HepG2 (cell line): ENCODE measurements at regions not wholly inside any gene's neighbourhood (a gene's known extent, or its start where the extent isn't known, plus 50 kb on each side); places are given as distances from the start of the nearest gene placed in this dataset.

ENCODE experiments used
- ATAC-seq: fragments of 200-7000 bp; cut with Tn5 transposase; 3 replicates; pipeline ENCODE4 v1.9.1; 2020; ENCODE audit warnings: mild to moderate bottlenecking, moderate library complexity
- BruUV-seq: library from RNA; stranded (reverse); fragments of 400-500 nt; replicated peaks from 2 replicates; lab custom pipeline; 2021; lab: Mats Ljungman, UMichigan
- CTCF ChIA-PET: fragments of 300-600 bp; formaldehyde crosslinking; extraction: SDS; loops from one replicate; lab custom pipeline; 2021; ENCODE audit warnings: low total read pairs, inconsistent platforms, low intra/inter-chr PET ratio; lab: Yijun Ruan, JAX
- POLR2A ChIA-PET: fragments of 350-600 bp; sonication (Branson Sonifier 250); formaldehyde crosslinking; loops from one replicate; lab custom pipeline; 2020; ENCODE audit warnings: antibody characterized with exemption, inconsistent platforms; lab: Yijun Ruan, JAX
- DNase-seq: peaks from one replicate; pipeline ENCODE4 v3.0.0-alpha.2; 2015; ENCODE audit warnings: low spot score
- FAIRE-seq: peaks from 3 replicates; lab custom pipeline; 2011; peaks lifted over from hg19 to GRCh38; lab: Jason Lieb, UNC
- H2AFZ ChIP-seq: one replicate; pipeline ENCODE4 v1.6.1; 2011; ENCODE audit warnings: low read length, inconsistent platforms
- H3K27ac ChIP-seq: fragments of 300-600 bp; 3 replicates; pipeline ENCODE4 v1.8.0; 2011; ENCODE audit warnings: mixed run types, mild to moderate bottlenecking, mixed read lengths, low read length, inconsistent platforms; ENCODE audit not compliant: insufficient read depth; ENCODE audit errors: extremely low read length
- H3K27me3 ChIP-seq, 2 experiments: fragments of 200-600 bp in 1 of 2; 2 replicates in 1 of 2; 3 replicates in 1 of 2; pipeline versions ENCODE4 v1.6.0 to v1.8.0; 2011; ENCODE audit warnings: low read length in 2 of 2, mild to moderate bottlenecking in 2 of 2, moderate library complexity in 2 of 2, inconsistent platforms in 1 of 2; ENCODE audit not compliant: insufficient read depth in 2 of 2, control insufficient read depth in 1 of 2
- H3K36me3 ChIP-seq, 2 experiments: fragments of 200-600 bp in 1 of 2; replicated peaks in 1 of 2; 2 replicates in 1 of 2; 3 replicates in 1 of 2; pipeline versions ENCODE4 v1.5.1 to v1.8.0; 2011; ENCODE audit warnings: low read length in 2 of 2, inconsistent platforms in 1 of 2; ENCODE audit not compliant: insufficient read depth in 2 of 2, control insufficient read depth in 1 of 2
- H3K4me1 ChIP-seq: 2 replicates; pipeline ENCODE4 v1.5.1; 2012; ENCODE audit warnings: low read length, inconsistent platforms; ENCODE audit not compliant: insufficient read depth
- H3K4me2 ChIP-seq: 2 replicates; pipeline ENCODE4 v1.6.0; 2011; ENCODE audit warnings: low read depth, low read length, inconsistent platforms
- H3K4me3 ChIP-seq, 3 experiments: fragments of 200-600 bp in 1 of 3; sonication (generic), shearing (Covaris generic) in 1 of 3; replicated peaks in 1 of 3; 2 replicates each; pipeline ENCODE4 v1.5.1; 2011 to 2016; ENCODE audit warnings: low read length in 3 of 3, inconsistent platforms in 2 of 3, low read depth in 2 of 3, mild to moderate bottlenecking in 2 of 3, control low read depth in 1 of 3, mixed read lengths in 1 of 3; ENCODE audit not compliant: insufficient read depth in 1 of 3
- H3K79me2 ChIP-seq: one replicate; pipeline ENCODE4 v1.6.1; 2011; ENCODE audit warnings: low read length, inconsistent platforms; ENCODE audit not compliant: insufficient read depth
- H3K9ac ChIP-seq: 2 replicates; pipeline ENCODE4 v1.6.0; 2011; ENCODE audit warnings: mild to moderate bottlenecking, low read depth, low read length, inconsistent platforms; ENCODE audit not compliant: insufficient read depth
- H3K9me3 ChIP-seq: 2 replicates; pipeline ENCODE4 v1.5.1; 2012; ENCODE audit warnings: mild to moderate bottlenecking, low read length
- H4K20me1 ChIP-seq: 2 replicates; pipeline ENCODE4 v1.6.0; 2011; ENCODE audit warnings: inconsistent platforms, mild to moderate bottlenecking, low read length, moderate library complexity; ENCODE audit not compliant: insufficient read depth
- CHD2 ChIP-seq: IDR thresholded peaks from 2 replicates; pipeline ENCODE4 v1.6.1; 2011; ENCODE audit warnings: low read depth, low read length, improper control_type of control experiment
- DNMT3B ChIP-seq: conservative IDR thresholded peaks from 2 replicates; pipeline ENCODE4 v1.6.1; 2016; ENCODE audit warnings: missing biosample characterization, control low read depth
- ELF3 ChIP-seq: IDR thresholded peaks from 2 replicates; pipeline ENCODE4 v1.6.1; 2016; ENCODE audit warnings: missing genetic modification reagents, missing compliant biosample characterization
- MAFK ChIP-seq, 2 experiments: IDR thresholded peaks in 1 of 2; conservative IDR thresholded peaks in 1 of 2; 2 replicates each; pipeline ENCODE4 v1.6.1; 2011; ENCODE audit warnings: improper control_type of control experiment in 2 of 2, low read length in 2 of 2
- STAT5B ChIP-seq: sonication (generic); formaldehyde crosslinking; IDR thresholded peaks from 2 replicates; pipeline ENCODE4 v1.4.0; 2020; ENCODE audit warnings: missing genetic modification reagents
- ZEB1 ChIP-seq: IDR thresholded peaks from 2 replicates; pipeline ENCODE4 v1.6.1; 2012; ENCODE audit warnings: mild to moderate bottlenecking, low read depth, inconsistent platforms; ENCODE audit not compliant: insufficient replicate concordance
- ZNF883 ChIP-seq: sonication (generic); formaldehyde crosslinking; IDR thresholded peaks from 2 replicates; pipeline ENCODE4 v1.5.1; 2020; ENCODE audit warnings: mild to moderate bottlenecking, missing genetic modification reagents; ENCODE audit errors: not compliant biosample characterization
- WGBS: methylation state at CpG from one replicate; pipeline ENCODE4 v1.1.6; 2017; ENCODE audit warnings: low lambda C conversion rate; 5-methylcytosine and 5-hydroxymethylcytosine counted together
- in situ Hi-C: cut with HindIII; loops from 2 replicates; pipeline ENCODE4 v1.10.0; 2017; ENCODE audit warnings: low pct_unique_long_range_greater_than_20kb; ENCODE audit not compliant: extremely low pct_ligation_motif_present
- intact Hi-C: fragments of 100-400 bp; cut with micrococcal nuclease; formaldehyde crosslinking; loops from one replicate; pipeline ENCODE4 v1.10.0; 2022; ENCODE audit not compliant: unreplicated experiment
- TF ChIP-seq, protein P1 (sequence below): sonication (generic); formaldehyde crosslinking; IDR thresholded peaks from 2 replicates; pipeline ENCODE4 v1.8.0; 2022; ENCODE audit warnings: missing genetic modification reagents, mild to moderate bottlenecking, moderate library complexity, borderline replicate concordance
- TF ChIP-seq, protein P2 (sequence below): sonication (generic); formaldehyde crosslinking; IDR thresholded peaks from 2 replicates; pipeline ENCODE4 v1.4.0; 2020; ENCODE audit warnings: missing genetic modification reagents
- TF ChIP-seq, protein P3 (sequence below): sonication (generic); formaldehyde crosslinking; conservative IDR thresholded peaks from 2 replicates; pipeline ENCODE4 v1.4.0; 2020; ENCODE audit warnings: missing genetic modification reagents
- TF ChIP-seq, protein P4 (sequence below): sonication (generic); formaldehyde crosslinking; IDR thresholded peaks from 2 replicates; pipeline ENCODE4 v1.5.0; 2020; ENCODE audit warnings: mild to moderate bottlenecking, missing genetic modification reagents, borderline replicate concordance
- TF ChIP-seq, protein P5 (sequence below): sonication (generic); formaldehyde crosslinking; IDR thresholded peaks from 2 replicates; pipeline ENCODE4 v1.4.0; 2020; ENCODE audit warnings: low read depth, mild to moderate bottlenecking, missing genetic modification reagents

DNA sequence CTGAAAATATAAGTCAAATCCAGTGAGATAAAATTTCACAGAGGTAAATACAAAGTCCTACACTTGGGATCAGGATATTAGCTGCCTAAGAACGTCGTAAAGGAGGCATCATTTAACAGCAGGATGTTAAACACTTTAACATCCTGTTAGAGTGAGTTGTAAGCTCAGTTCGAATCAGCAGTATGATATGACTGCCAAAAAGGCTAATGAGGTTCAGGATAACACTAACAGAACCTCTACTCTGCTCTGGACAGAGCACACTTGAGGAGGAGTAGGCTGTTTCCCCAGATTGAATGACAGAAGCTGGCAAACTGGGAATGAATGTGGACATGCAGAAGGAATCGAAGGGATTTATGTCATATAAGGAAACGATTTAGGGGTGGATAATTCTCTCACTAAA is 227.1 kb upstream of the CD96 start:
- ATAC-seq, result no peak
- no peak for DNase-seq
- H3K36me3 ChIP-seq, result no peaks in the 10 kb centered on the region
- in situ Hi-C loops (no loop called here), intact Hi-C loops (no loop called here)
- no peaks in the 10 kb centered on the region for H3K9me3 ChIP-seq
- no peaks in the 10 kb centered on the region for H3K27me3 ChIP-seq
- H3K4me2 ChIP-seq, result no peak overlapping the region
- no peak for FAIRE-seq
- H3K9ac ChIP-seq, result no peak overlapping the region
- no peaks in the 10 kb centered on the region for H4K20me1 ChIP-seq
- H3K27ac ChIP-seq, result no peak overlapping the region
- no peak overlapping the region for H3K4me3 ChIP-seq
- 4% methylated on average over 5 of the region's 5 CpGs for WGBS
- H3K79me2 ChIP-seq, result no peaks in the 10 kb centered on the region
- ChIA-PET CTCF (no interaction called here), POLR2A (no interaction called here)
- BruUV-seq, result no TSS peak
- H2AFZ ChIP-seq, result no peak overlapping the region
- TF ChIP-seq ZEB1, result no peak
- TF ChIP-seq, protein P1, sequence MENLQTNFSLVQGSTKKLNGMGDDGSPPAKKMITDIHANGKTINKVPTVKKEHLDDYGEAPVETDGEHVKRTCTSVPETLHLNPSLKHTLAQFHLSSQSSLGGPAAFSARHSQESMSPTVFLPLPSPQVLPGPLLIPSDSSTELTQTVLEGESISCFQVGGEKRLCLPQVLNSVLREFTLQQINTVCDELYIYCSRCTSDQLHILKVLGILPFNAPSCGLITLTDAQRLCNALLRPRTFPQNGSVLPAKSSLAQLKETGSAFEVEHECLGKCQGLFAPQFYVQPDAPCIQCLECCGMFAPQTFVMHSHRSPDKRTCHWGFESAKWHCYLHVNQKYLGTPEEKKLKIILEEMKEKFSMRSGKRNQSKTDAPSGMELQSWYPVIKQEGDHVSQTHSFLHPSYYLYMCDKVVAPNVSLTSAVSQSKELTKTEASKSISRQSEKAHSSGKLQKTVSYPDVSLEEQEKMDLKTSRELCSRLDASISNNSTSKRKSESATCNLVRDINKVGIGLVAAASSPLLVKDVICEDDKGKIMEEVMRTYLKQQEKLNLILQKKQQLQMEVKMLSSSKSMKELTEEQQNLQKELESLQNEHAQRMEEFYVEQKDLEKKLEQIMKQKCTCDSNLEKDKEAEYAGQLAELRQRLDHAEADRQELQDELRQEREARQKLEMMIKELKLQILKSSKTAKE (CRISPR knock-in tag), result no peak
- no peak for TF ChIP-seq ZNF883 (CRISPR knock-in tag)
- TF ChIP-seq, protein P2, sequence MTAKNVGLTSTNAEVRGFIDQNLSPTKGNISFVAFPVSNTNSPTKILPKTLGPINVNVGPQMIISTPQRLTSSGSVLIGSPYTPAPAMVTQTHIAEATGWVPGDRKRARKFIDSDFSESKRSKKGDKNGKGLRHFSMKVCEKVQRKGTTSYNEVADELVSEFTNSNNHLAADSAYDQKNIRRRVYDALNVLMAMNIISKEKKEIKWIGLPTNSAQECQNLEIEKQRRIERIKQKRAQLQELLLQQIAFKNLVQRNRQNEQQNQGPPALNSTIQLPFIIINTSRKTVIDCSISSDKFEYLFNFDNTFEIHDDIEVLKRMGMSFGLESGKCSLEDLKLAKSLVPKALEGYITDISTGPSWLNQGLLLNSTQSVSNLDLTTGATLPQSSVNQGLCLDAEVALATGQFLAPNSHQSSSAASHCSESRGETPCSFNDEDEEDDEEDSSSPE (CRISPR knock-in tag), result no peak
- TF ChIP-seq MAFK (conservative IDR thresholded peaks at IDR 0.05 in 1 of 2, IDR thresholded peaks at IDR 0.05 in 1 of 2; ENCODE audit: low read length in 2 of 2), result no peak
- TF ChIP-seq STAT5B, result no peak
- TF ChIP-seq, protein P3, sequence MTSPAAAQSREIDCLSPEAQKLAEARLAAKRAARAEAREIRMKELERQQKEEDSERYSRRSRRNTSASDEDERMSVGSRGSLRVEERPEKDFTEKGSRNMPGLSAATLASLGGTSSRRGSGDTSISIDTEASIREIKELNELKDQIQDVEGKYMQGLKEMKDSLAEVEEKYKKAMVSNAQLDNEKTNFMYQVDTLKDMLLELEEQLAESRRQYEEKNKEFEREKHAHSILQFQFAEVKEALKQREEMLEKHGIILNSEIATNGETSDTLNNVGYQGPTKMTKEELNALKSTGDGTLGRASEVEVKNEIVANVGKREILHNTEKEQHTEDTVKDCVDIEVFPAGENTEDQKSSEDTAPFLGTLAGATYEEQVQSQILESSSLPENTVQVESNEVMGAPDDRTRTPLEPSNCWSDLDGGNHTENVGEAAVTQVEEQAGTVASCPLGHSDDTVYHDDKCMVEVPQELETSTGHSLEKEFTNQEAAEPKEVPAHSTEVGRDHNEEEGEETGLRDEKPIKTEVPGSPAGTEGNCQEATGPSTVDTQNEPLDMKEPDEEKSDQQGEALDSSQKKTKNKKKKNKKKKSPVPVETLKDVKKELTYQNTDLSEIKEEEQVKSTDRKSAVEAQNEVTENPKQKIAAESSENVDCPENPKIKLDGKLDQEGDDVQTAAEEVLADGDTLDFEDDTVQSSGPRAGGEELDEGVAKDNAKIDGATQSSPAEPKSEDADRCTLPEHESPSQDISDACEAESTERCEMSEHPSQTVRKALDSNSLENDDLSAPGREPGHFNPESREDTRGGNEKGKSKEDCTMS (CRISPR knock-in tag), result no peak
- TF ChIP-seq DNMT3B (CRISPR knock-in tag), result no peak
- TF ChIP-seq, protein P4, sequence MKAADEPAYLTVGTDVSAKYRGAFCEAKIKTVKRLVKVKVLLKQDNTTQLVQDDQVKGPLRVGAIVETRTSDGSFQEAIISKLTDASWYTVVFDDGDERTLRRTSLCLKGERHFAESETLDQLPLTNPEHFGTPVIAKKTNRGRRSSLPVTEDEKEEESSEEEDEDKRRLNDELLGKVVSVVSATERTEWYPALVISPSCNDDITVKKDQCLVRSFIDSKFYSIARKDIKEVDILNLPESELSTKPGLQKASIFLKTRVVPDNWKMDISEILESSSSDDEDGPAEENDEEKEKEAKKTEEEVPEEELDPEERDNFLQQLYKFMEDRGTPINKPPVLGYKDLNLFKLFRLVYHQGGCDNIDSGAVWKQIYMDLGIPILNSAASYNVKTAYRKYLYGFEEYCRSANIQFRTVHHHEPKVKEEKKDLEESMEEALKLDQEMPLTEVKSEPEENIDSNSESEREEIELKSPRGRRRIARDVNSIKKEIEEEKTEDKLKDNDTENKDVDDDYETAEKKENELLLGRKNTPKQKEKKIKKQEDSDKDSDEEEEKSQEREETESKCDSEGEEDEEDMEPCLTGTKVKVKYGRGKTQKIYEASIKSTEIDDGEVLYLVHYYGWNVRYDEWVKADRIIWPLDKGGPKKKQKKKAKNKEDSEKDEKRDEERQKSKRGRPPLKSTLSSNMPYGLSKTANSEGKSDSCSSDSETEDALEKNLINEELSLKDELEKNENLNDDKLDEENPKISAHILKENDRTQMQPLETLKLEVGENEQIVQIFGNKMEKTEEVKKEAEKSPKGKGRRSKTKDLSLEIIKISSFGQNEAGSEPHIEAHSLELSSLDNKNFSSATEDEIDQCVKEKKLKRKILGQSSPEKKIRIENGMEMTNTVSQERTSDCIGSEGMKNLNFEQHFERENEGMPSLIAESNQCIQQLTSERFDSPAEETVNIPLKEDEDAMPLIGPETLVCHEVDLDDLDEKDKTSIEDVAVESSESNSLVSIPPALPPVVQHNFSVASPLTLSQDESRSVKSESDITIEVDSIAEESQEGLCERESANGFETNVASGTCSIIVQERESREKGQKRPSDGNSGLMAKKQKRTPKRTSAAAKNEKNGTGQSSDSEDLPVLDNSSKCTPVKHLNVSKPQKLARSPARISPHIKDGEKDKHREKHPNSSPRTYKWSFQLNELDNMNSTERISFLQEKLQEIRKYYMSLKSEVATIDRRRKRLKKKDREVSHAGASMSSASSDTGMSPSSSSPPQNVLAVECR (CRISPR knock-in tag), result no peak
- no peak for TF ChIP-seq CHD2
- TF ChIP-seq, protein P5, sequence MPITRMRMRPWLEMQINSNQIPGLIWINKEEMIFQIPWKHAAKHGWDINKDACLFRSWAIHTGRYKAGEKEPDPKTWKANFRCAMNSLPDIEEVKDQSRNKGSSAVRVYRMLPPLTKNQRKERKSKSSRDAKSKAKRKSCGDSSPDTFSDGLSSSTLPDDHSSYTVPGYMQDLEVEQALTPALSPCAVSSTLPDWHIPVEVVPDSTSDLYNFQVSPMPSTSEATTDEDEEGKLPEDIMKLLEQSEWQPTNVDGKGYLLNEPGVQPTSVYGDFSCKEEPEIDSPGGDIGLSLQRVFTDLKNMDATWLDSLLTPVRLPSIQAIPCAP (CRISPR knock-in tag), result no peak
- TF ChIP-seq ELF3 (CRISPR knock-in tag), result no peak
- no peaks in the 10 kb centered on the region for H3K4me1 ChIP-seq
